ENCODE measurements at regions not wholly inside any gene's neighbourhood (a gene's known extent, or its start where the extent isn't known, plus 50 kb on each side); places are given as distances from the start of the nearest gene placed in this dataset.

- no peak for DNase-seq (ENCODE audit: low spot score)
- Mint-ChIP-seq H3K27ac (ENCODE audit: unreplicated experiment) (no peak overlapping the region), H3K4me3 (ENCODE audit: unreplicated experiment) (no peak overlapping the region), H3K4me1 (ENCODE audit: low read depth) (no peaks in the 10 kb centered on the region), H3K36me3 (ENCODE audit: low read depth) (peaks cover 2% of the 10 kb centered on the region), H3K27me3 (ENCODE audit: low read depth) (no peaks in the 10 kb centered on the region), H3K9me3 (ENCODE audit: low read depth) (peaks cover 11% of the 10 kb centered on the region)
- TF ChIP-seq CTCF (IDR thresholded peaks at IDR 0.05): no peak
Measured at GRCh38 chr13:100798739-100799361, 124.3 kb upstream of the TMTC4 start.

- Mint-ChIP-seq H3K36me3 (ENCODE audit: low read depth) (peaks cover 6% of the 10 kb centered on the region), H3K4me3 (ENCODE audit: unreplicated experiment) (no peak overlapping the region), H3K9me3 (ENCODE audit: low read depth) (peaks cover 19% of the 10 kb centered on the region), H3K4me1 (ENCODE audit: low read depth) (no peaks in the 10 kb centered on the region), H3K27me3 (ENCODE audit: low read depth) (no peaks in the 10 kb centered on the region), H3K27ac (ENCODE audit: unreplicated experiment) (no peak overlapping the region)
- no peak for DNase-seq (ENCODE audit: low spot score)
- TF ChIP-seq CTCF (IDR thresholded peaks at IDR 0.05): no peak
Measured at GRCh38 chr13:100797921-100798320, 123.3 kb upstream of the TMTC4 start.

- no peaks in the 10 kb centered on the region for H3K4me1 Mint-ChIP-seq (ENCODE audit: low read depth)
- no peak overlapping the region for H3K27ac Mint-ChIP-seq (ENCODE audit: unreplicated experiment)
- DNase-seq (ENCODE audit: low spot score): no peak
- TF ChIP-seq CTCF (IDR thresholded peaks at IDR 0.05): no peak
- peaks cover 19% of the 10 kb centered on the region for H3K9me3 Mint-ChIP-seq (ENCODE audit: low read depth)
- H3K36me3 Mint-ChIP-seq (ENCODE audit: low read depth): peaks cover 6% of the 10 kb centered on the region
- no peak overlapping the region for H3K4me3 Mint-ChIP-seq (ENCODE audit: unreplicated experiment)
- H3K27me3 Mint-ChIP-seq (ENCODE audit: low read depth): no peaks in the 10 kb centered on the region
Measured at GRCh38 chr13:100796463-100796862, 121.9 kb upstream of the TMTC4 start.

GRCh38 chr13:100794575-100794974 lies 120.0 kb upstream of the TMTC4 start:
- Mint-ChIP-seq H3K9me3 (ENCODE audit: low read depth) (peaks cover 19% of the 10 kb centered on the region), H3K4me3 (ENCODE audit: unreplicated experiment) (no peak overlapping the region), H3K4me1 (ENCODE audit: low read depth) (no peaks in the 10 kb centered on the region), H3K36me3 (ENCODE audit: low read depth) (peaks cover 6% of the 10 kb centered on the region), H3K27ac (ENCODE audit: unreplicated experiment) (no peak overlapping the region), H3K27me3 (ENCODE audit: low read depth) (no peaks in the 10 kb centered on the region)
- TF ChIP-seq CTCF (IDR thresholded peaks at IDR 0.05): no peak
- DNase-seq (ENCODE audit: low spot score): no peak

GRCh38 chr13:100790405-100790804 lies 115.8 kb upstream of the TMTC4 start:
- H3K27me3 Mint-ChIP-seq (ENCODE audit: low read depth): no peaks in the 10 kb centered on the region
- no peak overlapping the region for H3K27ac Mint-ChIP-seq (ENCODE audit: unreplicated experiment)
- DNase-seq (ENCODE audit: low spot score): no peak
- no peak overlapping the region for H3K4me3 Mint-ChIP-seq (ENCODE audit: unreplicated experiment)
- peaks cover 5% of the 10 kb centered on the region for H3K36me3 Mint-ChIP-seq (ENCODE audit: low read depth)
- no peaks in the 10 kb centered on the region for H3K4me1 Mint-ChIP-seq (ENCODE audit: low read depth)
- peaks cover 22% of the 10 kb centered on the region for H3K9me3 Mint-ChIP-seq (ENCODE audit: low read depth)
- no peak for TF ChIP-seq CTCF (IDR thresholded peaks at IDR 0.05)
